ENCODE measurements at regions not wholly inside any gene's neighbourhood (a gene's known extent, or its start where the extent isn't known, plus 50 kb on each side); places are given as distances from the start of the nearest gene placed in this dataset.
"Not testable (repeated sequence)": the region's sequence is repeated elsewhere in the genome, so short reads cannot be mapped to it uniquely, and the experiment has no call there.

- no peak for DNase-seq (ENCODE audit: low read depth in 4 of 4, low spot score in 3 of 4)
Observed at GRCh38 chr18:27311114-27311513, 126.0 kb upstream of the CHST9 start.

- DNase-seq (ENCODE audit: low read depth in 4 of 4, low spot score in 3 of 4), result no peak
Observed at GRCh38 chr18:27301615-27302378, 116.7 kb upstream of the CHST9 start.

GRCh38 chr18:27298214-27298804 lies 113.2 kb upstream of the CHST9 start:
- no peak for DNase-seq (ENCODE audit: low read depth in 4 of 4, low spot score in 3 of 4)

- DNase-seq (ENCODE audit: low read depth in 4 of 4, low spot score in 3 of 4), result not testable (repeated sequence)
Observed at GRCh38 chr18:27285973-27286562, 101.0 kb upstream of the CHST9 start.

- DNase-seq (ENCODE audit: low read depth in 4 of 4, low spot score in 3 of 4), result no peak
Observed at GRCh38 chr18:27278131-27278530, 93.0 kb upstream of the CHST9 start.

GRCh38 chr18:27277554-27277953 lies 92.4 kb upstream of the CHST9 start:
- DNase-seq (ENCODE audit: low read depth in 4 of 4, low spot score in 3 of 4), result no peak

- no peak for DNase-seq (ENCODE audit: low read depth in 4 of 4, low spot score in 3 of 4)
Observed at GRCh38 chr18:27276886-27277285, 91.8 kb upstream of the CHST9 start.

DNA sequence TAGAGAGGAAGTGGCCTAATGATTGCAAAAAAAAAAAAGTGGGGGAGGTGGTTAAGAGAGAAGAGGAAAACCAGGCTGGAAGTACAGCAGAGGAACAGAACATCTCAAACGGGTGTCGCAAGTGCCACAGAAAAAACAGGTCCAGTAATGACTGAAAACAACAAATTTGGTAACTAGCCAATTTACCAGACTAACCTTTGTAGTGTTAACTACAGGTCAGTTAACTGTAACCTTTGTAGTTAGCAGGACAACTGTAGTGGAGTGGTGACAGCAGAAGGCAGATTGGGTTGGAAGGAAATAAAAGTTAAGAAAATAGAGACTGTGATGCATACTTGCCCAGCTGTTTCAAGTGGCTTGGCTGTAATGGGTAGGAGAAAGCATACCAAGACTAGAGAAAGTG lies 91.4 kb upstream of the CHST9 start:
- DNase-seq (ENCODE audit: low read depth in 4 of 4, low spot score in 3 of 4), result no peak

- no peak for DNase-seq (ENCODE audit: low read depth in 4 of 4, low spot score in 3 of 4)
Observed at GRCh38 chr18:27274901-27275300, 89.8 kb upstream of the CHST9 start.

DNA sequence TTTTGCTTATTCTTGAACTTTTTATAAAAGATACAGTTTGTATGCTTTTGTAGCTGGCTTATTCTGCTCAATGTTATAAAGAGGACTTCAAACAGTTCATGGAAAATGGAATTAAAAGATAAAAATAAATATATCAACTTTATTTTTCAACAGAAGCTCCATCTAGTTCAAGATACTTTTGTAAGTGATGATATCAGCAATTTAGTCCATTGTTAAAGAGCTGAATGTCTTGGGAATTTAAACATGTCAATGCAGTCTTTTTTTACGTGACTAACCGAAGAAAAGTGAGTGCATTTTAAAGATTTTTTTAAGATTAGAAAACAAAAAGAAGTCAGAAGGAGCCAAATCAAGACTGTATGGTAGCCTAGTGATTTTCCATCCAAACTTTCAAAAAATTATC lies 85.4 kb upstream of the CHST9 start:
- no peak for DNase-seq (ENCODE audit: low read depth in 4 of 4, low spot score in 3 of 4)

DNA sequence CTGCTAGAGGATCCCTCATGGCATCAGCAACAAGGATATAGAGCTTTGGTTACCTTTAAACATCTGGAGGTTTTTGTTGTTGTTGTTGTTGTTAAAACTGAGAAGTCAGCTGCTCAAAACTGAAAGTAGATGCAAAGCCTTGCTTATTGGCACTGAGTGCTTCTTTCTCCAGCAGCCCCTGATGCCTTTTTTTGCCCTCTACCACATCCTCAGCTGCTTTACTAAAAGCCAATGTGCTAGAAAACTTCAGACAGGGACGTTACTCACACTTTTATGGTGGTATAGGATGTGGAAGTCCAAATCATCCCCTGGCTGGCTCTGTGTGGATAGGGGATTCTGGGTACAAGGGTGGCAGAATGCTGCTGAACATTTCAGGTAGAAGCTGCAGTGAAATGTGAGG lies 78.3 kb upstream of the CHST9 start:
- no peak for DNase-seq (ENCODE audit: low read depth in 4 of 4, low spot score in 3 of 4)

DNA sequence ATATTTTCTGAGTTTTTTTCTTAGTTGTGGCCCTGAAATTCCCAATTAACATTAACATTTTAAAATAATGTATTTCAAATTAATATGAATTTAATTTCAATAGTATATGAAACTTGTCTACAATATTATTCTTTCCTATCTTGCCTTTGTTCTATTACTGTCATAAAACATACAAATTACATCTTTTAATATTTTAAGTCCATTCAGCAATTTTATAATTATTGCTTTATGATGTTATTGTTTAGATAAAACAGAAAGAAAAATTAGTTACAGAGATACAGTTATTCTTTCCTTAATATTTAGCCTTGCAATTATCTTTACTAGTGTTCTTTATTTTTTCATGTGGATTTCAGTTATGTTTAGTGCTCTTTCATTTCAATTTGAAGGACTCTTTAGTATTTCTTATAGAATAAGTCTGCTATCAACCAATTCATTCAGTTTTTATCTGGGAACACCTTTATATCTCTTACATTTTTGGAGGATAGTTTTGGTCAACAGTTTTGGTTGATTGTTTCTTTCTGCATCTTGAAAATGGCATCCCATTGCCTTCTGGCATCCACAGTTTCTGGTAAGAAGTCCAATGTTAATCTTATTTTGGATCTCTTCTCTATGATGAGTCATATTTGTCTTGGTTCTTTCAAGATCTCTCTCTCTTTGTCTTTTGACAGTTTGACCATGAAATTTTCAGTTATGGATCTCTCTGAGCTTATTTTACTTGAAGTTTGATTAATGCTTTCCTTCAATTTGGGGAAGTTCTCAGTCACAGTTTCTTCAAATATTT lies 76.9 kb upstream of the CHST9 start:
- DNase-seq (ENCODE audit: low read depth in 4 of 4, low spot score in 3 of 4), result no peak

- no peak for DNase-seq (ENCODE audit: low read depth in 4 of 4, low spot score in 3 of 4)
Observed at GRCh38 chr18:27253571-27253970, 68.5 kb upstream of the CHST9 start.

GRCh38 chr18:27250471-27250870 lies 65.4 kb upstream of the CHST9 start:
- no peak for DNase-seq (ENCODE audit: low read depth in 4 of 4, low spot score in 3 of 4)

DNA sequence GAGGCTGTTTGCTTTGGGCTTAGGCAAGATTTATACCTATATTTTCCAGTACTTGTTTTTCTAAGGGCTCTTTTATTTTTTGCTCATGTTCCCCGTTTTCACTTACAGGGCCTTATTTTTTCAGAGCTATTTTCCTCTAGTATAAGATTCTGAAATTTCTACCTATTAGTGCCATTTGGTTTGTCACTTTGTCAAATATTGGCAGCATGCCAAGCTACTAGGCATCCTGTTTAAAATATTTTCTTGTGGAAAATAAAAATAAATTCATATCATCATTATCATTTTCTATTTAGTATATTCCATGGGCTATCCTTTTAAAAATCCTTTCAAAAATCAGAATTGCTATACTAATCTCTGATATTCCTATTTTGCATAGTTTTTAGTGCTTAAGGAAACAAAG lies 64.8 kb upstream of the CHST9 start:
- DNase-seq (ENCODE audit: low read depth in 4 of 4, low spot score in 3 of 4), result no peak

GRCh38 chr18:27244259-27244658 lies 59.2 kb upstream of the CHST9 start:
- DNase-seq (ENCODE audit: low read depth in 4 of 4, low spot score in 3 of 4), result no peak

GRCh38 chr18:27242392-27243047 lies 57.4 kb upstream of the CHST9 start:
- DNase-seq (ENCODE audit: low read depth in 4 of 4, low spot score in 3 of 4), result no peak

DNA sequence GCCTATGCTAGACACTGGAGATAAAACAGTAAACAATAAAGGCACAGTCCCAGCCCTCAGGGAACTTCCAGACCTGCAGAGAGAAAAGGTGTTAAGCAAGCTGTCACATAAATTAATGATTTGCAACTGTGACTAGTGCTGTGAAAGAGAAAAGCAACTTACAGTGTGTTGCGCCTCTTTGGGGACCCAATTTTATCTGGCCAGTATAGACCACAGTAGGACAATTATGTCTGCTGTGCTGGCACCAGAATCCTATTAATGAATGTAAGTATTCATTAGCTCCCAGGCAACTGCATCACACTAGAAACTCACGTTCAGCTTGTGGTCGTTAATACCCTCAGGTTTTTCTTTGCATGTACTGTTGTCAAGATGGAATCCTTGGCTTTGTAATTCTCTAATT lies 55.3 kb upstream of the CHST9 start:
- DNase-seq (ENCODE audit: low read depth in 4 of 4, low spot score in 3 of 4), result no peak

DNA sequence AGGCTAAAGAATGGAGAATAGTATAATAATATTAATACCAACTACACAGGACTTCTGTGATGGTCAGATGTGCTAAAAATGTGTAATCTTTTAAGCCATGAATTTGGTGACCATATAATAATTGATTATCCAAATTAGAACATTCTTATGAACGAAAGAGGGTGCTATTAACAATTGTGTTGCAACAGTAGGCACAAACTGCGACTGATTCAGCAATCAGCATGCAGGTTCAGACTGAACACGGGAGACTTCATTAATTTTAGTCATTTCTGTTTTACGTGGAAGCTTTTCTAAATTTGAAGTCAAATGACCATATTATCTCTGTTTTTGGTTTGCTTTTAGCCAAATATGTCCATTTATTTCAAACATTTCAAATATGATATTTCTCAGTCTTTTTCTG lies 54.6 kb upstream of the CHST9 start:
- DNase-seq (ENCODE audit: low read depth in 4 of 4, low spot score in 3 of 4), result no peak

DNA sequence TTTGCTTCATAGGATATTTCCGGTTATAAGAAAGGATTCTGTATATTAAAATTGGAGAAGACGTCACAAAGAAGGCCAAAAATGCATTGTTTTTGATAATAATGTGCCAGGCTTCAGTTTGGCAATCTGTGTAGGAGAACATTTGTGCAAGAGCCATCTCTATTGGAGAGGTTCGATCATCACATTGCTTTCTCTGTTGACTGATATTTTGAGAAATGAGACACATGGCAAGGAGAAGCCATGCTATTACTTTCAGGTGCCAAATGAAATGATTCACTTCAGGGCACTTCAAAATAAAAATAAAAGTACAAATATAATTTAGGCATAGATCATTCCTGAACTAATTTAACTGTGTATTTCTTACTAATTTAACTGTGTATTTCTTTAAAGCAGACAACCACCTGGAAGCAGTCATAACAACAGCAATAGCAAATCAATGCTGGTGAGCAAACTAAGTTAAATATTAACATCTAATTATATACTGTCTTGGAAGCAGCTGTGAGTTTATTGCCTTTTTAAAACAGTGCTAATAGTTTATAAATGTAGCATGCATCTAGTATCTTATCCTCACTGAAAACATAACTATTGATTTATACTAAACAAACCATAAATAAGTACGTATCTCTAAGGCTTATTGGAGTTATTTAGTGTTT lies 50.2 kb upstream of the CHST9 start:
- DNase-seq (ENCODE audit: low read depth in 4 of 4, low spot score in 3 of 4), result no peak

Measured in left renal pelvis (tissue), 4 donors.